ENCODE measurements at regions not wholly inside any gene's neighbourhood (a gene's known extent, or its start where the extent isn't known, plus 50 kb on each side); places are given as distances from the start of the nearest gene placed in this dataset.
"Not testable (repeated sequence)": the region's sequence is repeated elsewhere in the genome, so short reads cannot be mapped to it uniquely, and the experiment has no call there.

- ATAC-seq (no peak), DNase-seq (no peak)
These were observed 50.8 kb upstream of the CTNNA1 start for GRCh38 chr5:138702166-138703077.

DNA sequence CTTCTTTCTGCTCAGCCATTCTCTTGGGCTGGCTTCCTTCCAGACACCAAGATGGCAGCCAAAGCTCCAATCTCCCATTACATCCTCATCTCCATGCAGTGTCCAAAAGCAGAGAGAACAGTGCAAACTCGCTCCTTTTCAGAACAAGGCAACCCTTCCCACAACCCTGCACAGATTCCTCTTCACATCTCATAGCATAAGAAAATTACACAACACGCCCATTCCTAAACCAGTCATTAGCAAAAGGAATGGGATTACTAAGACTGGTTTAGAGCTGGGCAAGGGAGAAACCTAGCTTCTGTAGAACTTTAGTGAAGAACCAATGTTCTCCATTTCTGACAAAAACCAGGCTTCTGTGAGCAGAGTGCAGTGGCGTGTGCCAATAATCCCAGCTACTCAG, 51.5 kb upstream of the CTNNA1 start:
- DNase-seq (no peak), ATAC-seq (no peak)

GRCh38 chr5:138700581-138701362, 52.5 kb upstream of the CTNNA1 start:
- no peak for DNase-seq
- ATAC-seq = no peak

DNA sequence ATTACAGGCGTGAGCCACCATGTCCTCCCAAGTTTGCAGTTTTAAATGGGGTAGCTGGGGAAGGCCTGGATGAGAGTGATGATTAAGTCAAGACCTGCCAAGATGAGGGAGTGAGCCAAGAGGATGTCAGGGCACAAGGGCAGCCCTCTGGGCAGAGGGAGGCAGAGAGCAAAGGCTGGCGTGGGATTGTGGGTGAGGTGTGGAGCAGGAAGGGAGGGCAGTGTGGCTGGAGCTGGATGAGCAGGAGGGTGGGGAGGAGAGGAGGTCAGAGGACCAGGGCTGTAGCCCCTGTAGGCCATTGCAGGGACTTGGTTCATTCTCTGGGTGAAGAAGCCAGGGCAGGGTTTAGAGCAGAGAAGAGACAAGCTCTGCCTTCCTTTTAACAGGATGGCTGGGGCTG, 53.7 kb upstream of the CTNNA1 start:
- DNase-seq (no peak), ATAC-seq (no peak)

DNA sequence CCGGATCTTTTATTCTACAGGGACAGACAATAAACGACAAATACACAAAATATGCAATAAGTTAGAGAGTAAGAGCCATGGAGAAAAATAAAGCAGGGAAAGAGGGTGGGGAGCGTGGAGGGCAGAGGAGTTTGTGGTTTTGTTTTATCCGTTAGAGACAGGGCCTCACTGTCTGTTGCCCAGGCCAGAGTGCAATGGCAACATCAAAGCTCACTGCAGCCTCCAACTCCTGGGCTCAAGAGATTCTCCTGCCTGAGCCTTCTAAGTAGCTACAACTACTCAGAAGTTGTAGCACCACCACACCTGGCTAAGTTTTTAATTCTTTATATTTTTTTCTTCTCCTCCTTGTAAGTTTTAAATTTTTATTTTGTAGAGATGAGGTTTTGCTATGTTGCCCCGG, 54.5 kb upstream of the CTNNA1 start:
- no peak for ATAC-seq
- no peak for DNase-seq

DNA sequence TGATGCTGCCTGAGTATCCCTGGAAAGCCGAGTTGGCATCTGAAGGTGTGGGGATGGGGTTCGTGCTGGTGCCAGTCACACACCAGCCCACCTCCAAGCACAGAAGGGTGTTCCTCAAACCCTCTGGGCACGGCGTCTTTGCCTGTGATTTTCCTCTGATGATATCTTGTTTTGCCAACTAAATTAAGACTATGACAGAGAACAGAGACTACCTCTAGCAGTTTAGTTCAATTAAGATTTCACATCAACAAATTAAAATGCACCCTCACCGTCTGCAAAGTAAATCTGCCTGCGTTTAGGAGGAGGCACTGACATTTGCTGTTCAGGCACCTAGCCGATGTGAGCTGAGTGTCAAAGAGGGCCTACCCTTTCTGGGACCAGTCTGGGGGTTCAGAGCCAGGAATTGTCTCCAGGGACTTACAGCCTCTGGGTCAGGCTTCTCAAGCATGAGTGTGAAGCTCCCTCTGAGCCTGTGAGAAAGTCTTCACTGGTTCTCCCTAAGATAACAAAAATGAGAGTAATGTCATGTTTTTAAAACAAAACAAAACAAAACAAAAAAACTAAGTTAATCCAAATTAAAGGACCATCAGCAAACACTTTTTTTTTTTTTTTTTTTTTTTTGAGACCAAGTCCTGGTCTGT, 55.4 kb upstream of the CTNNA1 start:
- DNase-seq = no peak
- ATAC-seq = no peak

DNA sequence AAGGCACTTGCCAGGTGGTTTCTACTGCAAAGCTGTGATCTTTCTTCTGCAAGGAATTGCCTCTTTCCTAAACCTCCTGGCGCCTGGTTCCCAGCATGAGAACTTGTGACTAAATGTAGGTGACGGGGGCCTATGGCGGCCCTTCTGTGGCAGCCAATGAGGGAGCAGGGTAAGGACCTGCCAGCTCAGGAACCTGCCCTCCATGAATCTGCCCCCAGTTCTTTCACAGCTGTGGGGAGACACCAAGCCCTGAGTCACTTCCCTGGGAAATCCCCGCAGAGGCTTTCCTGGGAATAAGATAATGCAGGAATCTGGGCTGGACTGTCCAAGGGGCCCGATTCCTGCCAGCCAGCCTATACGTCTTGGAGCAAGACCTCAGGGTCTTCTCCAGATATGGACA, 56.7 kb upstream of the CTNNA1 start:
- no peak for ATAC-seq
- no peak for DNase-seq

DNA sequence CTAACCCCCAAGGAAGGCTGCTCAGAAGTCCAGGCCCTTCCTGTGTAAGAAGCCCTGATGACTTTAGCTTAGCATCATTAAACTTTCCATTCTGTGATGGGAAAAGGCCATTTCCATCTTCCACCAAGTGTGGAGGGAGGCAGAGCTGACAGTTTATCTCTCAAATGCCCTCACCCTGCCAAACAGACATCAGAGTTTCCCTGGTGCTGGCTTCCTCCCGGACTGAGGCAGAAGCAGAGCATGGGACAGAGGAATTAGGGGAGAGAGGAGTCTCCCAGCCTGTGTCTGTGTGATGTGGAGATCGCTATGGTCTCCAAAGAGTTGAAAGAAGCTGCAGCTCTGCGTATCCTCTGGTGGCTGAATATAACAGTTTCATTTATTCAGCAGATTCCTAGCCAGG, 57.4 kb upstream of the CTNNA1 start:
- DNase-seq = no peak
- ATAC-seq = no peak

GRCh38 chr5:138694146-138694545, 59.1 kb upstream of the CTNNA1 start:
- ATAC-seq (no peak), DNase-seq (no peak)

- DNase-seq (no peak), ATAC-seq (no peak)
These were observed 60.9 kb upstream of the CTNNA1 start for GRCh38 chr5:138692370-138692769.

DNA sequence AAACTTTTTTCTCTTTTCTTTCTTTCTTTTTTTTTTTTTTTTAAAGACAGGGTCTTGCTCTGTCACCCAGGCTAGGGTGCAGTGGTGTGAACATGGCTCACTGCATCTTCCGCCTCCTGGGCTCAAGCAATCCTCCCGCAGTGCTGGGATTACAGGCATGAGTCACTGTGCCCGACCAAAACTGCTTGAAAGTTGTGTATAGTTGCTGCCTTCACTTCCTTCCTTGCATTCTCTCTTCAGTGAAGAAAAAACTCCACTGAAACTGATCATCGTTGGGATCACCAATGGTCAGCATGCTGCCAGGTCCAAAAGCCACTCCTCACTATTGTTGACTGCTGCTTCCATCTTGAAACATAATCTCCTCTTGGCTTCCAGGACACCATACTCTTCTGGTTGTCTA, 66.6 kb upstream of the CTNNA1 start:
- DNase-seq = no peak
- ATAC-seq = no peak

GRCh38 chr5:138685193-138685745, 68.0 kb upstream of the CTNNA1 start:
- ATAC-seq (no peak), DNase-seq (no peak)

- not testable (repeated sequence) for DNase-seq, ATAC-seq
These were observed 70.8 kb upstream of the CTNNA1 start for GRCh38 chr5:138682462-138682861.

- DNase-seq, ATAC-seq: not testable (repeated sequence)
These were observed 74.4 kb upstream of the CTNNA1 start for GRCh38 chr5:138678826-138679225.

DNA sequence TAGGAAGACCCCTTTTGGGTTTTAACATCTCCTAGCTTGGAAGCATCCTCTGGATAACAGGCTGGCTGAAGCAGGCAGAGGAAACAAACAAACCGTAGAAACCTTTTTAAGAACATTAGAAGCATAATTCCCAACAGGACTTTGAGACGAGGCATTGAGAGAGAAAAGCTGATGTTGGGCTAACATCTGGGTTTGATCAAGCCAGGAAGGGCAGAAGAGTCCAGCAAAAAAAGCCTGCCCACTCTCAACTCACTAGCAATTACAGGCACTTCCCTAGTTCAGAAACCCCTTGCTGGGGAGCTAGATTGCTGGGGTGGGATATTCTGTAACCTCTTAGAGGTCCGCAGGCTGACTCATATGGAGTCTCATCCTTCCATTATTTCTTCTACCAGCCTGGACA, 75.4 kb upstream of the CTNNA1 start:
- no peak for ATAC-seq

GRCh38 chr5:138676556-138677193, 76.5 kb upstream of the CTNNA1 start:
- DNase-seq = no peak
- ATAC-seq = no peak

More for the DNA sequence above, 75.4 kb upstream of the CTNNA1 start:
- no peak for DNase-seq

GRCh38 chr5:138676002-138676401, 77.2 kb upstream of the CTNNA1 start:
- ATAC-seq (no peak), DNase-seq (no peak)

DNA sequence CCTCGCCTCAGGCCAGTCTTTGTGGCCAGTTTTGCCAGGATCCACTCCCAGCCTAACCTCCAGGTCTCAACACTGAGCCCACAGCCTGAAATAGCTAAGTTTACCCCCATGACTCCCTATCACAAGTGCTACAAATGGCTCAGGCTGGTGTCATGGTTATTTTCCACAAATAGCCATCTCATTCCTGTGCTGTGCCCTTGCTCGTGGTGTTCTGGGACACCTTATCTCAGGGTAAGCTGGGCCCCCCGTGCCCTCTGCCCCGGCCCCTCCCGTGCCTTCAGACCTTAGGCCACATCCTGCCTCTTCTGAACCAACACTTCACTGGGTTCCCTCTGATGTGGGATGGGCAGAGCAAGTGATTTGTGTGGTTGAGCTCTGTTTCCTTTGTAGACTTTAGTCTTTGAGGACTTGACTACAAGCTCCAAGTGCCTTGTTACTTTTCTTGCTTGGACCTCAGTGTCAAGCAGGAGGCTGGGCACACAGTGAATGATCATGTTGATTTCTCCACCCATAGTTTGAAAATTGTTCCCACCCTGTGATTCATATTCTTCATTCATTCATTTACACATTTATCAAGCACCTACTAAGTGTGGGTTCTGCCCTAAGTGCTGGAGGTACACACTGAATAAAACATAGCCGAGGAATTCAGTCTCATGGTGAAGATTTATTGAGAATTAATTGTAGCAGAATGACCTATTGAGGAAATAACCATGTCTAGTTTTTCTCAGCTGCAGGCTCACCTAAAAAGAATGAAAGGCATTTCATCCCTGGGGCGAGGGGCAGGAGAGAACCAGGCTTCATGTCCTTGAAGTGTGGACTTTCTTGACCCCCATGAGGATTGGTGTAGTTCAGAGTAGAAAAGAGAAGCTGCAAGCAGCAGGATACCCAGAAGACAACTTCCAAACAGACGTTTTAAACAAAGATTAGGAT, 84.5 kb upstream of the CTNNA1 start:
- ATAC-seq = peak; percentile 88
- peak; percentile 50 for DNase-seq

- not testable (repeated sequence) for ATAC-seq, DNase-seq
These were observed 85.4 kb upstream of the CTNNA1 start for GRCh38 chr5:138667782-138668331.

- ATAC-seq (no peak), DNase-seq (no peak)
These were observed 86.9 kb upstream of the CTNNA1 start for GRCh38 chr5:138666226-138666742.

Measured in stimulated activated naive CD8-positive, alpha-beta T cell treated with anti-CD3 and anti-CD28 coated beads, Interleukin-15, Interleukin-2, amounts not matched to agents 100 U/mL and 50 U/mL, for 24 hours (primary cell).